GM12878 (cell line): ENCODE measurements at regions not wholly inside any gene's neighbourhood (a gene's known extent, or its start where the extent isn't known, plus 50 kb on each side); places are given as distances from the start of the nearest gene placed in this dataset.

Experiments
- ATAC-seq: fragments of 200-7000 bp; cut with Tn5 transposase; 3 replicates; pipeline ENCODE4 v1.9.1; 2020; ENCODE audit warnings: mild to moderate bottlenecking, moderate library complexity
- BruUV-seq: library from RNA; stranded (reverse); fragments of 400-500 nt; replicated peaks from 2 replicates; lab custom pipeline; 2021; lab: Mats Ljungman, UMichigan
- CTCF ChIA-PET: fragments of 300-600 bp; sonication (Branson Sonifier 250); formaldehyde crosslinking; extraction: SDS; loops from one replicate; lab custom pipeline; 2021; ENCODE audit warnings: inconsistent platforms; lab: Yijun Ruan, JAX
- POLR2A ChIA-PET: fragments of 350-600 bp; formaldehyde crosslinking; extraction: SDS; loops from one replicate; lab custom pipeline; 2021; ENCODE audit warnings: inconsistent platforms; lab: Charles Lee
- RAD21 ChIA-PET: fragments of 300-600 bp; sonication (Branson Sonifier 250); formaldehyde crosslinking; loops from one replicate; lab custom pipeline; 2023; ENCODE audit warnings: antibody characterized with exemption; ENCODE audit not compliant: unreplicated experiment; lab: Charles Lee
- SMC1A ChIA-PET: fragments of 300-600 bp; sonication (Branson Sonifier 250); formaldehyde crosslinking; loops from one replicate; lab custom pipeline; 2023; ENCODE audit not compliant: unreplicated experiment, uncharacterized antibody; lab: Charles Lee
- DNase-seq: peaks from one replicate; pipeline ENCODE4 v3.0.0-alpha.2; 2011; ENCODE audit warnings: low read depth, low spot score
- FAIRE-seq: peaks from 3 replicates; lab custom pipeline; 2011; peaks lifted over from hg19 to GRCh38; lab: Jason Lieb, UNC
- H2AFZ ChIP-seq: 2 replicates; pipeline ENCODE4 v1.6.0; 2011; ENCODE audit warnings: low read depth, low read length, control low read depth; ENCODE audit not compliant: control insufficient read depth
- H3K27ac ChIP-seq: 2 replicates; pipeline ENCODE4 v1.5.1; 2011; ENCODE audit warnings: control low read depth; ENCODE audit not compliant: control insufficient read depth, insufficient read depth
- H3K27me3 ChIP-seq, 2 experiments: replicated peaks in 1 of 2; 2 replicates each; pipeline versions ENCODE4 v1.6.0 to v1.6.1; 2011; ENCODE audit warnings: low read length in 1 of 2; ENCODE audit not compliant: control insufficient read depth in 2 of 2, insufficient read depth in 2 of 2
- H3K36me3 ChIP-seq, 2 experiments: 2 replicates each; pipeline ENCODE4 v1.5.1; 2011; ENCODE audit warnings: low read length in 1 of 2; ENCODE audit not compliant: control insufficient read depth in 2 of 2, insufficient read depth in 2 of 2
- H3K4me1 ChIP-seq: 2 replicates; pipeline ENCODE4 v1.6.1; 2011; ENCODE audit warnings: mild to moderate bottlenecking, low read length, moderate library complexity, mixed read lengths; ENCODE audit not compliant: control insufficient read depth, insufficient read depth
- H3K4me2 ChIP-seq: 2 replicates; pipeline ENCODE4 v1.6.0; 2011; ENCODE audit warnings: control low read depth; ENCODE audit not compliant: control insufficient read depth, insufficient read depth
- H3K4me3 ChIP-seq: fragments of 200-600 bp; sonication (generic); 2 replicates; pipeline ENCODE4 v1.5.1; 2016
- H3K79me2 ChIP-seq: 2 replicates; pipeline ENCODE4 v1.6.0; 2011; ENCODE audit warnings: low read length; ENCODE audit not compliant: control insufficient read depth, insufficient read depth
- H3K9ac ChIP-seq: 2 replicates; pipeline ENCODE4 v1.8.0; 2011; ENCODE audit warnings: low read length, control low read depth, mixed read lengths; ENCODE audit not compliant: control insufficient read depth, insufficient read depth
- H3K9me3 ChIP-seq: replicated peaks from 3 replicates; pipeline ENCODE4 v1.5.1; 2011; ENCODE audit warnings: mild to moderate bottlenecking, low read length; ENCODE audit not compliant: control insufficient read depth, insufficient read depth
- H4K20me1 ChIP-seq: 2 replicates; pipeline ENCODE4 v1.6.0; 2011; ENCODE audit not compliant: control insufficient read depth, insufficient read depth
- MTA2 ChIP-seq: fragments of 450-650 bp; IDR thresholded peaks from 2 replicates; pipeline ENCODE4 v1.6.1; 2016; ENCODE audit warnings: low read depth, mild to moderate bottlenecking, moderate library complexity
- SPI1 ChIP-seq: IDR thresholded peaks from 2 replicates; pipeline ENCODE4 v1.6.1; 2011; ENCODE audit warnings: low read depth, mild to moderate bottlenecking, low read length, moderate library complexity, borderline replicate concordance; ENCODE audit not compliant: insufficient read depth
- SUPT20H ChIP-seq: IDR thresholded peaks from 2 replicates; pipeline ENCODE4 v1.6.1; 2011; ENCODE audit warnings: low read depth, mild to moderate bottlenecking, low read length, moderate library complexity, borderline replicate concordance; ENCODE audit not compliant: control insufficient read depth
- ZBTB4 ChIP-seq: fragments of 450-650 bp; formaldehyde crosslinking; IDR thresholded peaks from 2 replicates; pipeline ENCODE4 v1.4.0; 2022; ENCODE audit warnings: mild to moderate bottlenecking, moderate library complexity
- WGBS: methylation state at CpG from one replicate; pipeline ENCODE4 v1.1.6; 2016; ENCODE audit warnings: low lambda C conversion rate; ENCODE audit not compliant: insufficient replicate concordance, insufficient coverage; ENCODE audit errors: missing lambda C conversion rate; 5-methylcytosine and 5-hydroxymethylcytosine counted together
- in situ Hi-C: fragments of 300-500 bp; cut with MboI; formaldehyde crosslinking; loops from 9 replicates; pipeline ENCODE4 v1.14.3; 2018; ENCODE audit warnings: mixed read lengths
- intact Hi-C: fragments of 100-400 bp; cut with micrococcal nuclease; formaldehyde crosslinking; loops from one replicate; pipeline ENCODE4 v1.14.2; 2022; ENCODE audit not compliant: unreplicated experiment

DNA sequence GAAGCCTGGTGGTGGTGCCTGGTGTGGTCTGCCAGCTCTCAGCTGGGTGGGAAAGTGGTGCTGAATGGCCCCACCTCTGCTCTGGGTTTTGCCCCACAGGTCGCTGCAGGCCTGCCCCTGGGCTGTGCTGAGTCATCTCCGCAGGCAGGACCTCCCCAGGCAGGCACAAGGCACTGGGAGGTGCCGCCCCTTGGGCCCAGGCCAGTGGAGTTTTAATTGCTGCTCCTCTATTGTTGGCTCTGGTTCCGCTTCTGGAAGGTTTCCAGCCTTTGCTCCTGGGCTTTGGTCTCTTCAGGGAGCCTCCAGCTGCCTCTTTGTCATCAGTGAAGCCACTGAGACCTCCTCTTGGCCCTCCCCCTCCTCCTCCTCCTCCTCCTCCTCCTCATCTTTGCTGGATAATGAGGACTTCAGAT, 180.3 kb upstream of the GRB10 start (continued):
- TF ChIP-seq ZBTB4 (no peak), SUPT20H (no peak)

- ChIA-PET POLR2A (no interaction called here), RAD21 (no interaction called here), CTCF (no interaction called here), SMC1A (no interaction called here)
- no peaks in the 10 kb centered on the region for H3K9me3 ChIP-seq
- no peaks in the 10 kb centered on the region for H3K27me3 ChIP-seq
- BruUV-seq, result no TSS peak
- WGBS, result 19% methylated on average over 10 of the region's 10 CpGs
- ATAC-seq (peak; percentile 39), FAIRE-seq (no peak), DNase-seq (no peak)
- in situ Hi-C loops (no loop called here), intact Hi-C loops (no loop called here)
- no peak overlapping the region for H3K27ac ChIP-seq
- no peaks in the 10 kb centered on the region for H4K20me1 ChIP-seq
- H3K9ac ChIP-seq, result no peak overlapping the region
- no peak overlapping the region for H3K4me3 ChIP-seq
- no peaks in the 10 kb centered on the region for H3K4me1 ChIP-seq
- no peaks in the 10 kb centered on the region for H3K79me2 ChIP-seq
- H3K4me2 ChIP-seq, result no peak overlapping the region
- H2AFZ ChIP-seq, result no peak overlapping the region
- no peak for TF ChIP-seq MTA2
- 0 out of 2 replicates have a peak, but pooled peaks have one; percentile 5 for TF ChIP-seq SPI1
- H3K36me3 ChIP-seq, result no peaks in the 10 kb centered on the region
These were observed 179.7 kb upstream of the GRB10 start for GRCh38 chr7:50962281-50962883.
